H1 (cell line): ENCODE measurements at regions not wholly inside any gene's neighbourhood (a gene's known extent, or its start where the extent isn't known, plus 50 kb on each side); places are given as distances from the start of the nearest gene placed in this dataset.

Experiments
- CTCF ChIA-PET: fragments of 300-600 bp; sonication (Branson Sonifier 250); formaldehyde crosslinking; loops from one replicate; lab custom pipeline; 2021; ENCODE audit not compliant: partially characterized antibody; lab: Charles Lee
- POLR2A ChIA-PET: fragments of 300-600 bp; sonication (Branson Sonifier 250); formaldehyde crosslinking; loops from one replicate; lab custom pipeline; 2021; ENCODE audit warnings: inconsistent platforms; ENCODE audit not compliant: partially characterized antibody; lab: Charles Lee
- DNase-seq, 2 experiments: peaks; one replicate each; pipeline versions ENCODE4 v3.0.0 to v3.0.0-alpha.2; 2010 to 2022; ENCODE audit warnings: low spot score in 2 of 2, low read depth in 1 of 2, mixed read lengths in 1 of 2
- FAIRE-seq: peaks from 2 replicates; lab custom pipeline; 2011; peaks lifted over from hg19 to GRCh38; lab: Jason Lieb, UNC
- H2AFZ ChIP-seq: 2 replicates; pipeline ENCODE4 v1.8.1; 2012; ENCODE audit warnings: low read length, inconsistent platforms
- H2AK5ac ChIP-seq: 2 replicates; pipeline ENCODE4 v1.6.1; 2013; ENCODE audit warnings: low read depth, low read length
- H2BK120ac ChIP-seq: replicated peaks from 2 replicates; pipeline ENCODE3; 2013; ENCODE audit warnings: low read depth, low read length, inconsistent platforms
- H2BK12ac ChIP-seq: 2 replicates; pipeline ENCODE4 v1.6.1; 2013; ENCODE audit warnings: low read depth, low read length
- H2BK15ac ChIP-seq: 2 replicates; pipeline ENCODE4 v1.6.1; 2013; ENCODE audit warnings: low read length
- H2BK20ac ChIP-seq: 2 replicates; pipeline ENCODE4 v1.6.1; 2013; ENCODE audit warnings: low read length
- H2BK5ac ChIP-seq: 2 replicates; pipeline ENCODE4 v1.6.1; 2013; ENCODE audit warnings: low read depth, low read length
- H3K14ac ChIP-seq: 2 replicates; pipeline ENCODE4 v1.6.1; 2013; ENCODE audit warnings: inconsistent platforms; ENCODE audit not compliant: insufficient read length
- H3K18ac ChIP-seq: 2 replicates; pipeline ENCODE4 v1.6.1; 2013; ENCODE audit warnings: low read length; ENCODE audit errors: extremely low read depth
- H3K23ac ChIP-seq: 2 replicates; pipeline ENCODE4 v1.6.1; 2013; ENCODE audit warnings: inconsistent platforms; ENCODE audit not compliant: insufficient read length
- H3K23me2 ChIP-seq: 2 replicates; pipeline ENCODE4 v1.6.1; 2013; ENCODE audit warnings: low read depth, low read length
- H3K27ac ChIP-seq: 2 replicates; pipeline ENCODE4 v1.6.1; 2011; ENCODE audit warnings: low read depth, low read length, inconsistent platforms
- H3K27me3 ChIP-seq, 4 experiments: replicated peaks in 1 of 4; 1 replicate in 1 of 4; 2 replicates in 3 of 4; pipeline versions ENCODE4 v1.6.1 to v1.8.1; 2011 to 2013; ENCODE audit warnings: low read length in 3 of 4, mild to moderate bottlenecking in 3 of 4, inconsistent platforms in 2 of 4, mixed read lengths in 2 of 4, moderate library complexity in 1 of 4; ENCODE audit not compliant: control insufficient read depth in 3 of 4, insufficient read depth in 3 of 4; ENCODE audit errors: extremely low read depth in 1 of 4
- H3K36me3 ChIP-seq, 4 experiments: 2 replicates each; pipeline versions ENCODE4 v1.6.1 to v1.8.1; 2011 to 2013; ENCODE audit warnings: mild to moderate bottlenecking in 4 of 4, low read length in 3 of 4, moderate library complexity in 2 of 4, control low read depth in 1 of 4, inconsistent platforms in 1 of 4; ENCODE audit not compliant: insufficient read depth in 4 of 4, control insufficient read depth in 2 of 4
- H3K4ac ChIP-seq: replicated peaks from 2 replicates; pipeline ENCODE3; 2013; ENCODE audit warnings: low read length, low read depth, mixed read lengths, inconsistent platforms; ENCODE audit not compliant: insufficient read length
- H3K4me1 ChIP-seq, 4 experiments: replicated peaks in 1 of 4; 1 replicate in 1 of 4; 2 replicates in 3 of 4; pipeline versions ENCODE4 v1.6.1 to v1.8.1; 2011 to 2013; ENCODE audit warnings: low read length in 3 of 4, inconsistent platforms in 2 of 4, mixed read lengths in 1 of 4; ENCODE audit not compliant: insufficient read depth in 4 of 4, control insufficient read depth in 3 of 4
- H3K4me2 ChIP-seq, 2 experiments: 2 replicates each; pipeline versions ENCODE4 v1.6.1 to v1.8.1; 2011 to 2013; ENCODE audit warnings: low read depth in 2 of 2, low read length in 2 of 2, control low read depth in 1 of 2, inconsistent platforms in 1 of 2, mild to moderate bottlenecking in 1 of 2; ENCODE audit not compliant: insufficient read depth in 1 of 2
- H3K4me3 ChIP-seq, 4 experiments: fragments of 200-600, 300-600 bp in 1 of 4; sonication (generic), shearing (Covaris generic), sonication (Bioruptor Twin) in 1 of 4; 2 replicates each; pipeline versions ENCODE4 v1.5.1 to v1.8.1; 2011 to 2016; ENCODE audit warnings: low read length in 4 of 4, low read depth in 3 of 4, control low read depth in 2 of 4, inconsistent platforms in 2 of 4, mild to moderate bottlenecking in 2 of 4, mixed read lengths in 1 of 4, moderate library complexity in 1 of 4; ENCODE audit not compliant: insufficient read depth in 2 of 4; ENCODE audit errors: extremely low read depth in 1 of 4
- H3K56ac ChIP-seq: replicated peaks from 2 replicates; pipeline ENCODE3; 2013; ENCODE audit warnings: low read depth, mild to moderate bottlenecking, mixed read lengths, low read length, inconsistent platforms; ENCODE audit not compliant: insufficient read length
- H3K79me1 ChIP-seq: 2 replicates; pipeline ENCODE4 v1.6.1; 2013; ENCODE audit warnings: low read depth, low read length, control low read depth
- H3K79me2 ChIP-seq, 2 experiments: 2 replicates each; pipeline versions ENCODE4 v1.6.1 to v1.8.1; 2012 to 2013; ENCODE audit warnings: low read length in 2 of 2, mild to moderate bottlenecking in 2 of 2, inconsistent platforms in 1 of 2; ENCODE audit not compliant: insufficient read depth in 2 of 2, control insufficient read depth in 1 of 2
- H3K9ac ChIP-seq, 4 experiments: replicated peaks in 1 of 4; 1 replicate in 1 of 4; 2 replicates in 3 of 4; pipeline versions ENCODE4 v1.6.1 to v1.8.1; 2011 to 2013; ENCODE audit warnings: low read depth in 3 of 4, low read length in 3 of 4, control low read depth in 2 of 4, mild to moderate bottlenecking in 2 of 4, moderate library complexity in 2 of 4, inconsistent platforms in 1 of 4; ENCODE audit errors: extremely low read depth in 1 of 4
- H3K9me3 ChIP-seq, 2 experiments: 2 replicates each; pipeline versions ENCODE4 v1.6.1 to v1.8.1; 2012 to 2013; ENCODE audit warnings: mild to moderate bottlenecking in 2 of 2, moderate library complexity in 2 of 2, control low read depth in 1 of 2, inconsistent platforms in 1 of 2, low read depth in 1 of 2, low read length in 1 of 2, mixed read lengths in 1 of 2; ENCODE audit not compliant: insufficient read depth in 2 of 2
- H4K20me1 ChIP-seq, 2 experiments: replicated peaks in 1 of 2; 2 replicates each; pipeline versions ENCODE3 to v1.8.1; 2011 to 2013; ENCODE audit warnings: inconsistent platforms in 2 of 2, low read length in 2 of 2, mild to moderate bottlenecking in 1 of 2; ENCODE audit not compliant: insufficient read depth in 2 of 2, control insufficient read depth in 1 of 2
- H4K5ac ChIP-seq: 2 replicates; pipeline ENCODE4 v1.6.1; 2013; ENCODE audit warnings: low read length, low read depth, mixed read lengths, inconsistent platforms; ENCODE audit not compliant: insufficient read length
- H4K8ac ChIP-seq: 2 replicates; pipeline ENCODE4 v1.8.0; 2013; ENCODE audit warnings: mild to moderate bottlenecking, moderate library complexity, low read length, inconsistent platforms; ENCODE audit not compliant: insufficient read depth; ENCODE audit errors: extremely low read depth
- H4K91ac ChIP-seq: replicated peaks from 2 replicates; pipeline ENCODE3; 2013; ENCODE audit warnings: low read length, mixed read lengths, inconsistent platforms; ENCODE audit not compliant: insufficient read length
- CHD1 ChIP-seq: IDR thresholded peaks from 2 replicates; pipeline ENCODE4 v1.6.1; 2012; ENCODE audit warnings: low read depth, low read length, improper control_type of control experiment
- CTBP2 ChIP-seq: IDR thresholded peaks from 2 replicates; pipeline ENCODE4 v1.7.0; 2011; ENCODE audit warnings: borderline replicate concordance, mild to moderate bottlenecking, moderate library complexity, mixed read lengths, low read length; ENCODE audit not compliant: insufficient read depth, insufficient read length
- EP300 ChIP-seq, 2 experiments: IDR thresholded peaks; 1 replicate in 1 of 2; 2 replicates in 1 of 2; pipeline ENCODE4 v1.6.1; 2011 to 2012; ENCODE audit warnings: low read depth in 2 of 2, low read length in 2 of 2, mild to moderate bottlenecking in 2 of 2, borderline replicate concordance in 1 of 2, inconsistent platforms in 1 of 2, moderate library complexity in 1 of 2
- FOSL1 ChIP-seq: IDR thresholded peaks from 2 replicates; pipeline ENCODE4 v1.6.1; 2011; ENCODE audit warnings: mild to moderate bottlenecking, low read depth, low read length, moderate library complexity; ENCODE audit not compliant: insufficient read depth
- GABPA ChIP-seq: IDR thresholded peaks from 2 replicates; pipeline ENCODE4 v1.6.1; 2011; ENCODE audit warnings: mild to moderate bottlenecking, low read length, moderate library complexity, borderline replicate concordance; ENCODE audit not compliant: insufficient read depth
- KDM4A ChIP-seq: IDR thresholded peaks from one replicate; pipeline ENCODE4 v1.7.1; 2012; ENCODE audit warnings: low read depth, mild to moderate bottlenecking, moderate library complexity, low read length, inconsistent platforms; ENCODE audit not compliant: severe bottlenecking
- POLR2A ChIP-seq, 2 experiments: IDR thresholded peaks; 1 replicate in 1 of 2; 2 replicates in 1 of 2; pipeline ENCODE4 v1.6.1; 2011; ENCODE audit warnings: low read depth in 2 of 2, low read length in 2 of 2, mild to moderate bottlenecking in 2 of 2; ENCODE audit errors: control extremely low read depth in 1 of 2
- POLR2AphosphoS5 ChIP-seq: IDR thresholded peaks from 2 replicates; pipeline ENCODE4 v1.6.1; 2011; ENCODE audit warnings: low read depth, low read length
- RNF2 ChIP-seq: fragments of 200-900, 300-1000 bp; sonication (generic); IDR thresholded peaks from 2 replicates; pipeline ENCODE4 v1.7.1; 2016; ENCODE audit warnings: borderline replicate concordance, low read depth, mild to moderate bottlenecking, antibody characterized with exemption, low read length; ENCODE audit not compliant: poor library complexity, severe bottlenecking; ENCODE audit errors: missing control alignments
- SIN3A ChIP-seq, 2 experiments: IDR thresholded peaks in 1 of 2; conservative IDR thresholded peaks in 1 of 2; 2 replicates each; pipeline ENCODE4 v1.6.1; 2011 to 2012; ENCODE audit warnings: low read length in 2 of 2, improper control_type of control experiment in 1 of 2, low read depth in 1 of 2, mild to moderate bottlenecking in 1 of 2
- SIX5 ChIP-seq: IDR thresholded peaks from 2 replicates; pipeline ENCODE4 v1.6.1; 2011; ENCODE audit warnings: mild to moderate bottlenecking, low read depth, low read length
- SP2 ChIP-seq: IDR thresholded peaks from 2 replicates; pipeline ENCODE4 v1.6.1; 2012; ENCODE audit warnings: mild to moderate bottlenecking, low read length, inconsistent platforms
- SP4 ChIP-seq: IDR thresholded peaks from 2 replicates; pipeline ENCODE4 v1.6.1; 2012; ENCODE audit warnings: low read length, inconsistent platforms
- SRF ChIP-seq: IDR thresholded peaks from 2 replicates; pipeline ENCODE4 v1.6.1; 2011; ENCODE audit warnings: mild to moderate bottlenecking, low read depth, low read length, moderate library complexity
- WGBS, 2 experiments: shearing (Covaris generic) in 1 of 2; methylation state at CpG; one replicate each; pipeline versions ENCODE4 v1.1.6 to v1.1.7; 2013 to 2015; ENCODE audit warnings: low lambda C conversion rate in 2 of 2, mixed read lengths in 2 of 2, inconsistent platforms in 1 of 2, low coverage in 1 of 2, missing lambda C conversion rate in 1 of 2; ENCODE audit not compliant: insufficient replicate concordance in 2 of 2, insufficient coverage in 1 of 2, insufficient read length in 1 of 2; ENCODE audit errors: extremely low coverage in 1 of 2, missing lambda C conversion rate in 1 of 2; 5-methylcytosine and 5-hydroxymethylcytosine counted together
- TF ChIP-seq, protein P1 (sequence below): IDR thresholded peaks from 2 replicates; pipeline ENCODE4 v1.6.1; 2012; ENCODE audit warnings: inconsistent platforms

DNA sequence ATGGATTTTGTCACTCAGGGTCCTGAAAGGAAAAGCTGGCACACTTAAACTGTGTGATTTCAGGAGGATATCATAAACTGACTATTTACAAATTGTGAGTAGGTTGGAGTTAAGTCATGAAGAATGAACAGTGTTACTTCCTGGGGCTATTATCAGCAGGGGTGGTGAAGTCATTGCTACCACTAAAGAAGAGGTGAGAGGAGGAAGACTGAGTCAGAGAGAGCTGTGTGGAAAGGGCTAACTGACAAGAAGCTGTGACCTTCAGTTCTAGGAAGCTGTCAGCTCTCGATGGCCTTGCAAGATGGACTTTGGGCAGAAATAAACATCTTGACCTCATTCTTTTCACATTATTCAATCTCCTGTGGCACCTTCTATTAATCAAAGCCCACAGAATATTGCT is 72.3 kb upstream of the STARD4 start:
- no peak overlapping the region for H3K27ac ChIP-seq
- CTCF ChIA-PET, result no interaction called here

More for the DNA sequence above, 72.3 kb upstream of the STARD4 start:
- Histone ChIP-seq H2BK5ac (no peak overlapping the region), H3K18ac (no peak overlapping the region), H3K9me3 (no peaks in the 10 kb centered on the region), H2BK15ac (no peak overlapping the region), H2AK5ac (no peak overlapping the region), H3K4me3 (no peak overlapping the region), H4K91ac (no peak overlapping the region), H4K5ac (no peak overlapping the region), H3K9ac (no peak overlapping the region), H2AFZ (no peak overlapping the region), H3K36me3 (no peaks in the 10 kb centered on the region), H2BK120ac (no peak overlapping the region), H2BK20ac (no peak overlapping the region), H4K8ac (no peak overlapping the region), H3K23me2 (no peaks in the 10 kb centered on the region), H4K20me1 (no peaks in the 10 kb centered on the region), H3K79me1 (no peaks in the 10 kb centered on the region), H3K4me1 (no peaks in the 10 kb centered on the region), H3K23ac (no peak overlapping the region), H3K56ac (no peak overlapping the region), H2BK12ac (no peak overlapping the region), H3K79me2 (no peaks in the 10 kb centered on the region), H3K4ac (no peak overlapping the region), H3K14ac (no peak overlapping the region), H3K27me3 (no peaks in the 10 kb centered on the region), H3K4me2 (no peak overlapping the region)
- FAIRE-seq (no peak), DNase-seq (no peak)
- 100% methylated on average over 1 of the region's 1 CpG; no CpG with 5 or more reads in 1 of the 2 experiments for WGBS, 2 experiments
- TF ChIP-seq RNF2 (no peak), SP2 (no peak), FOSL1 (no peak), SP4 (no peak), SIX5 (no peak), SIN3A (conservative IDR thresholded peaks at IDR 0.05 in 1 of 2, IDR thresholded peaks at IDR 0.05 in 1 of 2; ENCODE audit: low read depth in 1 of 2, low read length in 2 of 2) (no peak), SRF (no peak), CHD1 (no peak), CTBP2 (no peak), POLR2A (IDR thresholded peaks at IDR 0.05; ENCODE audit: control extremely low read depth in 1 of 2, low read depth in 2 of 2, low read length in 2 of 2) (no peak), GABPA (no peak), KDM4A (no peak), EP300 (IDR thresholded peaks at IDR 0.05; ENCODE audit: borderline replicate concordance in 1 of 2, low read depth in 2 of 2, low read length in 2 of 2) (no peak), POLR2AphosphoS5 (no peak)
- TF ChIP-seq, protein P1, sequence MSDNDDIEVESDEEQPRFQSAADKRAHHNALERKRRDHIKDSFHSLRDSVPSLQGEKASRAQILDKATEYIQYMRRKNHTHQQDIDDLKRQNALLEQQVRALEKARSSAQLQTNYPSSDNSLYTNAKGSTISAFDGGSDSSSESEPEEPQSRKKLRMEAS, result no peak
- POLR2A ChIA-PET, result no interaction called here
